Fibroblast of skin of right quadriceps (primary cell): ENCODE measurements at regions not wholly inside any gene's neighbourhood (a gene's known extent, or its start where the extent isn't known, plus 50 kb on each side); places are given as distances from the start of the nearest gene placed in this dataset.
A peak's percentile ranks its signal among the peaks of the same experiment; 100 is the strongest.
"Not testable (repeated sequence)": the region's sequence is repeated elsewhere in the genome, so short reads cannot be mapped to it uniquely, and the experiment has no call there.

Source experiments
- DNase-seq: peaks from one replicate; pipeline ENCODE4 v3.0.0-alpha.2; 2013

GRCh38 chr3:198149904-198150303 lies 189.9 kb downstream of the LMLN start:
- DNase-seq = not testable (repeated sequence)

- DNase-seq = not testable (repeated sequence)
These were observed 191.8 kb downstream of the LMLN start for GRCh38 chr3:198151867-198152266.

- not testable (repeated sequence) for DNase-seq
These were observed 195.8 kb downstream of the LMLN start for GRCh38 chr3:198155771-198156170.

- DNase-seq = not testable (repeated sequence)
These were observed 197.3 kb downstream of the LMLN start for GRCh38 chr3:198157231-198157868.

GRCh38 chr3:198158007-198158406 lies 198.0 kb downstream of the LMLN start:
- DNase-seq = not testable (repeated sequence)

GRCh38 chr3:198167339-198168039 lies 207.5 kb downstream of the LMLN start:
- peak; percentile 25 for DNase-seq

GRCh38 chr3:198170781-198171180 lies 210.8 kb downstream of the LMLN start:
- DNase-seq = peak; percentile 34

- not testable (repeated sequence) for DNase-seq
These were observed 213.1 kb downstream of the LMLN start for GRCh38 chr3:198173080-198173479.

- not testable (repeated sequence) for DNase-seq
These were observed 214.0 kb downstream of the LMLN start for GRCh38 chr3:198173929-198174574.
